ENCODE measurements at regions not wholly inside any gene's neighbourhood (a gene's known extent, or its start where the extent isn't known, plus 50 kb on each side); places are given as distances from the start of the nearest gene placed in this dataset.
"Not testable (repeated sequence)": the region's sequence is repeated elsewhere in the genome, so short reads cannot be mapped to it uniquely, and the experiment has no call there.

DNA sequence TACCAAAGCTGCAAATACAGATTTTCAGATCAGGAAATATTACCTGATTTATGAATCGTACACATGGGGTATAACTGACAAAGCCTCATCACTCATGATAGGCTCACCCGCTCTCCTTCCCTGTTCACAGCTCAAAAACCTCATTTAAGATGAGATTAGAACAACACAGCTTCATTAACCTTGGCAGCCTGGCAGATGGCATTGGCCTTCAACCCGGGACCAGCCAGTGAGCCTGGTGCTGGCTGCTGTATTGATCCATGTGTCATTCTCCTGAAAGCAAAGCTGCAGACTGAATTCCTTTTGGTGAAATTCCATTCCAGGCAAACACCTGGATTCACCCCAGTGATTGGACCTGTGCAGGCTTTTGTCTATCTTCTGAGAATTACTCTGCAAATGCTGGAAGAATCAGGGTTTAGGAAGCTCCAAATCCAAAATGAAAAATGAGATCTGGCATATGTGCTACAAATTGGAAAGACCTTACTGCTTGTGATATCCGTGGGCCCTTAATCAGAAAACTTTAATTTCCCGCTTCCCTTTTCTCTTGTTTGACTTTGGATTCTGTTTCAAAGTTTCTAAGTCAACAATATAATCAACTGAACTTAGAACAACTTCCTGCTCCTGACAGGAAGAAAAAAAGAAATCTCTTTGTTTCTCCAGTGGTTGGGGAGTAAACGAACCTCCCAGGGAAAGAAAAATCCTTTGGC, 189.1 kb upstream of the KBTBD8 start:
- DNase-seq (ENCODE audit: low spot score) = no peak

DNA sequence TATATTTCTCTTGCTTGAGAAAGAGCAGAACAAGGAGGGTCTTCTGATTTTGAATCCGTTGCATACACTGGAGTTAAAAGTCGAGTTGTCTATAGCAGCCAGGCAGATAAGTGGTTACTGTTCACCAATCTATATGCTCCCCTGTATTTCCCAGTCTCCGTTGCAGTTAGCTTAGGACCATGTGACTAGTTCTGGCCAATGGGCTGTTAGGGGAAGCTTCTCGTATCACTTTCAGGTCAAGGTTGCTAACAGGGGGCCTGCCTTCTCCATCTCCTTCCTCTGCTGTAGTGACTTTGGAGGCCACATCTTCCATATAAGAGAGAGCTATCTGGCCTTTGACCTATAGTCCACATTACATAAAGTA, 188.5 kb upstream of the KBTBD8 start:
- DNase-seq (ENCODE audit: low spot score) = no peak

DNA sequence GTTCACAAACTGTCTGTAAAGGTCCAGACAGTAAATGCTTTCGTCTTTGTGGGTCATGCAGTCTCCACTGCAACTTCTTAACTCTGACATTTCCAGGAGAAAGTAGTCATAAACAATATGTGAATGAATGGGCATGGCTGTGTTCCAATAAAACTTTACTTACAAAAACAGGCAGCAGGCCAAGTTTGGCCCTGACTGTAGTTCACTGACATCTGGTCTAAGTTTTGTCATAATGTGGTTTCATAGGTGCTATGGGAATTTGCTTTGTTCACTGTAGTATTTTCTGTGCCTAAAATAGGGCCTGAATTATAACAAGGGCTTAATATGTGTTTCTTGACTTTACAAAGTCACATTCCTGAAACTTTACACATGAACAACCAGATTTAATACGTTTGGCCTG, 186.0 kb upstream of the KBTBD8 start:
- DNase-seq (ENCODE audit: low spot score) = no peak

DNA sequence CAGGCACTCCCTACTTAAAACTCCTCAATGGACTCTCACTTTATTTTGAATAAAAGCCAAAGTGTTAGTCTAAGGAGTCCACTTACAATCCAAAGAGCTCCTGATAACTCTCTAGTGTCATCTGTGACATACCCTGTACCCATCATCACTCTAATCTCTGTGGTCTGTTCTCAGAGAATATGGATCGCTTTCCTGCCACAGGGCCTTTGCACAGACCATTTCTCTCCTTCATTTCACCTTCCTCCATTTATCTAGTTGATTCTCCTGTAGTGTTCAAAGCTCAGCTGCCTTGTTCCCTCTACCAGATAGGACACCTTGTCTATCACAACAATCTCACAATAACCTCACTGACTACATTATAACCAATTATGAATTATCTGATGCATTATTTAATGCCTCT, 185.4 kb upstream of the KBTBD8 start:
- DNase-seq (ENCODE audit: low spot score) = no peak

DNA sequence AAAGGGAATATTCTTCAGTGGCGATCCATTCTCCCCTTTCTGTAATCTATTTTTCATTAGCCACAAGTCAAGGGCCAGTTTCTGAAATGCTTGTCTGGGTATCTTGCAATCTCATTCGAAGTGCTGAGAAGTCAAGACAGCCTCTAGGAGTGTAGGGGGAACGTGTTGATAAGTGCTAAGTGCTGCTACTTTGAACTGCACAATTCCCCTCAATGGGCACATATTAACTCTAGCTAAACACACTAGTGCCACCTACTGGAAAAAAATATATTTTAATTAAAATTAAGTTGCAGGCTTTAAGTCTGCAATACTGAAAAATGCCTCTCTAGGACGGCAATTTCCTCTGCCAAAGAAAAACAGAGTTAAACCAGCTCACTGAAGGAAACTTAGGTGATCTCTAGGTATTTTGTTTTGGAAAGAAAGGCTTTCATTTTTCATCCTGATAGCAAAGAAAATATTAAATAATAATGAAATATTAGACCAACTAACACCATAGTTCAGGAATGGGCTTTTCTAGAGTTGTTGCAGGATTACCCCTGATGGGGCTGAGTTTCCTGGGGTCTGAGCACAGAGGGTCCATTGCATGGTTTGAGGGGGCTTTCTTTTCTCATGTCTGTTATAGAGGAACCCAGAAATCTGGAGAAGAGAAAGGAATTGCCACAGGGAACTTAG, 181.9 kb upstream of the KBTBD8 start:
- DNase-seq (ENCODE audit: low spot score) = peak; percentile 44

DNA sequence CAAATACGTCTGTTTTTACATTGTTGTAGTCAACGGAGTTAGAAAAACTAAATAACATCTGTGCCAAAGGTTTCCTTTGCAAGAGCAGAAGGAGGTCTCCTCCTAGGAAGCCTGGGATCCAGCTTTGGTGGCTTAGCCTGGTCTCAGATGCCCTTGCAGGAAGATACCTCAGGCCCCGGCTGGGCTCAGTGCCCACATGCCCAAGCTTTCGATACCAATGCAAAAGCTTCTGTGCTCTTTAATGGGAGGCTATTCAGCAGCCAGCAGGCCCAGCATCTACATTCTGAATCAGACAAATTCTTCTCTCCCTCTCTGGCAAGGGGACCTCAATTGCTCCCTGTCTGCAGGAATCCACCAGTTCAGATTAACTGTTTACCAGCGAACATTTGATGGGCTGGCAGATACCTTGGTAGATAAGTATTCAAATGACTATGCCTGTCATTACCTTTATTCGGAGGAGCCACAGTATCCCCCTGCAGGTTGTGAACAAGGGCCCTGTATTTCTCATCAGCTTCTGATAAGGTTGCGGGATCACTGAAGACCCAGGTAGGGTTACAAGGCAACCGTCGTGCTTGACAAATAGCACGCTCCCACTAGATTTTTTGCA, 180.1 kb upstream of the KBTBD8 start:
- no peak for DNase-seq (ENCODE audit: low spot score)

DNA sequence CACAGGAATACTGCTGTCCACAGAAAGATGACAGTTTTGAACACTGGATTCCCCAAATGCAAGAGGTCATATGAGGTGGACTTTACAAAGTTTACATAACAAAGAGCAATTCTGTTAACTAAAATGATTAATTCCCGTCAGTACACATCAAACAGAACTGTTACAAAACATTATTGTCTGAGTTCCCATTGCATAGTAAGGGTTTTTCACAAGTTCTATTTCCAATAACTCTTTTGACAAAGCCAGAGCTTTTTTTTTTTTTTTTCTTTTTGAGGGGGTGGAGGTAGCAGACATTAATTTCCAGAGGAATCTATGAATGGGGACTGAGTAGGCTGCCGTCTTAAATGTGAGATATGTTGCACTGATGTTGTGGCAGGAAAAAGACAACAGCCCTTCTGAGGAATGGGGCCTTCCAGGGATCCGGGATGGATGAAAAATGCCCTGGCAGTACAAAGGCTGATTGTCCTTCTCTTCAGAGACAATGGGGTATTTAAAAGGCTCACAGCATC, 178.1 kb upstream of the KBTBD8 start:
- DNase-seq (ENCODE audit: low spot score) = no peak

DNA sequence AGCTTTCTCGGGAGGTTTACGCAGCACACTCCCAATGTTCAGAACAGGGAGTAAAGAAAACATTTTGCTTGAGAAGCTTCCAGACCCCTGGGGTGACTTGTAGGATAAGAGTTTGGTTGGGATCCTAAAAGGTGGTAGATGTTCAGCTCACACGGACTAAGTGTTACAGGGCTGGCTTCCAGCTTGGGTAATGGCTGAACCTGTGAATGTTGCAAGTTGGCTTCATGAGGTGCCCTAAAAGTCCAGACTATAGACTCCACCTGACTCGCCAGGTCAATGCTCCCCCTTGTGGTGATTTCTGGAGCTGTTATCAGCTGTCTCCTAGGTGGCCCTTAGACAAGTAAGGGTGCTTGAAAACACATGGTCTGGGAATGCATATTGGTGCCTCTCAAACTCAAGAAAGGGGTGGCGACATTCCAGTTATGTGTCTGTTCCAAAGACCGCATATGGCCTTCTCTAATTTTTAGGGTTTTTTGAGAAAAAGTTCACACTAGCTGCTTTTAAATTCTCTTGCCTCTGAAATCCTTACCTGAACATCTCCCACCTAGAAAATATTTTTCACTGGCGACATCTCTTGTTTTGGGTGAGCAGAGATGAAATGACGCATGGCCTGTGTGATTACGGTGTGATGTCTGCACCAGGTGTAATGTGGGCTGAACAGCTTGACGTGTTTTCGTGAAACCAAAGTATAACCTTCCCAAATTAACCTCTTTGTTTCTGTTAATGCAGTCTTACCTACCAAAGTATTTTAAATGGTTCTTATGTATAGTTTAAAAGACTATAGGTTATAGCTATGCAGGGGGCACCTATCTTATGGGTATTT, 175.7 kb upstream of the KBTBD8 start:
- peak; percentile 55 for DNase-seq (ENCODE audit: low spot score)

DNA sequence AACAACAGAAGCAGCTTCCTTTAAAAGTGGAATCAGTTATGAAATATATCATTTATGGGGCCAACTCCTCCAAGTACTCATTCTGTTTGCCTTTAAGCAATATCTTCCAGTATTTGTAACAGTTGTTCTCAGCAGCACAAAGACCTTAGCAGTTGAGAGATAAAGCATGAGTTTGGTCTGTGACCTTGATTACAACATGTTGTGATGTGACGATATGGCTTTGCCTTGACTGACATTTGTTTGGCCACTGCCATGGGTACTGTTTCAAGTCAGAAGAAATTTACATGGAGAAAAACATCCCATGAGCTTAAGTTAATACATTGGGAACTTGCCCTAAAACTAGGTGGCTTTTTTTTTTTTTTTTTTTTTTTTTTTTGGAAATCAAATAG, 175.1 kb upstream of the KBTBD8 start:
- no peak for DNase-seq (ENCODE audit: low spot score)

DNA sequence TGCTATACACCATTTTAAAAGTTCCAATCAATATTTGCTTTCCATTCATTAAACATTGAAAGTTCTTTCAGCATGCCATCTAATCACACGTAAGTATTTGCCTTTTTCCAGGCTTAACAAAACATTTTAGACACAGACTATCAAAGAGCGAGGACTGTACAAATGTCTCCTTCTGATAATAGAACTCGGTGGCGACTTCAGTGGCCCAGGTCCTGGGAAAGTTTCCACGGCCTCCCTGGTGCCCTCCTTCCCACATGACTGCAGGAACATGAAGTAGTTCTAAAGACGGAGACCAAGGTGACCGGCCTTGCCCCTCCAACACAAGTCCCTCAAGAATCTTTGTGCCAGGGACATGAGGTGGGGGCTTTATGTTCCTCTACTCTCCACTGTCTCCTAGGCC, 174.6 kb upstream of the KBTBD8 start:
- no peak for DNase-seq (ENCODE audit: low spot score)

DNA sequence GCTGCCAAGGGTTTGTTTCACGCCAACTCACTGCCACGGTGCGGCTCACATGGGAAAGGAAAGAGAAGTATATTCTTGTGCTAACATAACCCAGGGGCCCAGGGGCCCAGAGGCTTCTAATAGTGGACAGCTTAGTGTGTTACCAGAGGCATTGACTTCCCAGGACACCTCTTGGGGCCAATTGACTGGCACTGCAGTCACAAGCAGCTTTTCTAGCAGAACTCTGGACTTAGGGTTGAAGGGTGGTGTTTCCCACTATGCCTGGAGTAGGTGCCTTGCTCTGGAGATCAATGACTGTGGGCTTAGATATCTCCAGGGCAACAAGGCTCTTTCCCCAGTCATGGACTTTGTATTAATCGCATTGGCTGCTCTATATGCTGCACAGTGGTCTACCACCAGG, 172.7 kb upstream of the KBTBD8 start:
- DNase-seq (ENCODE audit: low spot score) = no peak

DNA sequence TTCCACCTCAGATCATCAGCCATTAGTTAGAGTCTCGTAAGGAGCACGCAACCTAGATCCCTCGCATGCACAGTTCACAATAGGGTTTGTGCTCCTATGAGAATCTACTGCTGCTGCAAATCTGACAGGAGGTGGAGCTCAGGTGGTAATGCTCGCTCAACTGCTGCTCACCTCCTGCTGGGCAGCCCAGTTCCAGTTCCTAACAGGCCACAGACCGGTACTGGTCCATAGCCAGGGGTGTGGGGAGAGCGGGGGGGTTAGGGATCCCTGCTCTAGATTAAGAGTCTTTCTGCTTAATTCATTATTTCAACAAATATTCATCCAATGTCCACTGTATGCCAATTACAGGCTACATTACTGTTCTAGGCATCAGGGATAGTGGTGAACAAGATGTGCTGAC, 170.4 kb upstream of the KBTBD8 start:
- no peak for DNase-seq (ENCODE audit: low spot score)

DNA sequence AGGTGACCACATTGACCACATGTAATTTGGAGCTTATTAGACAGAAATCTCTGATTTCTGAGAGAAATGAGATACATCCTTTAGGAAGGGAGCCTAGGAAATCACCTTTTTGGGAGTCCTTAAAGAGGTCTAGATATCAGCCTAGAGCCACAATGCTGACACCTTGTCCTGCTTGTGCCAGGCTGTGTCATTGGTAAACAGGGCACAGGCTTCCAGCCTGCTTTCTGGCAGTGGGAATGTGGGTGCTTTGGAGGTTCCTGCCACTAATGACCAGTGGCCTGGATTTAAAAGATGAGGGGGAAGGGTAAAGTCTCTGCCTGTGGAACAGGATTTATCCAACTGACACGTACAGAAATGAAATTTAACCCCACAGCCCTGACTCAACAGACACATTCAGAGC, 169.8 kb upstream of the KBTBD8 start:
- DNase-seq (ENCODE audit: low spot score) = no peak

DNA sequence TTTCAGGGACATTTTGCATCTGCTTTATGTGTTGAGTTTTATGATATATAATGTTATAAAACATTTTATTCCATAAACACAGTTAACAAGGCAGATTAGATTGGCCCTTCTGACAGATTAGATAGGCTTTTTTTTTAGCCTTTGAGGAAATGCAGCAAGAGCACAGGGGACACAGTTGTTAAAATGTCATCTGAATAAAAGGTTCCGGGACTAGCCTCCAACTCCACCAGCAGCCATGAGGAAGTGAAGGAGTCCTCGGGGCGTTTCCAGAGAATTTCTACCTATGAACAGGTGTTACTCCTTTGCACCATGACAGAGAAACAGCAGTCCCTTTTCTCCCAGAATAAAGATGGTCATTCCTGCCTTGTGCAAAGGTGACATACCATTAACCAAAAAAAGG, 167.8 kb upstream of the KBTBD8 start:
- no peak for DNase-seq (ENCODE audit: low spot score)

DNA sequence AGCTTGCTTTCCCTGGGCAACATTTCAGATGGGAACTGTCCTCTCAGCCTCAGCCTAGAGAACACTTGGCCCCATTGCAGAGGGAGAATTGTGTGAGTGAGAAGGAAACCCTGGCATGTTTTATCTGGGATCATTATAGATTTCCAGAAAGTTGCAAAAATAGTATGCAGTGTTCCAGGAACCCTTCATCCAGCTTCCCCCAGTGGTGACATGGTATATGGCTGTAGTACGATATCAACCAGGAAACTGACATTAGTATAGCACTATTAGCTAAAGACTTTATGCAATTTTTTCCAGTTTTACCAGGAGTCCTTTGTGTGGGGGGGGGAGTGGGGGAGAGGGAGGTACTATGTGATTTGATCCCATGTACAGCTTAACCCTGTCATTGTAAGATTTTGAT, 166.2 kb upstream of the KBTBD8 start:
- no peak for DNase-seq (ENCODE audit: low spot score)

DNA sequence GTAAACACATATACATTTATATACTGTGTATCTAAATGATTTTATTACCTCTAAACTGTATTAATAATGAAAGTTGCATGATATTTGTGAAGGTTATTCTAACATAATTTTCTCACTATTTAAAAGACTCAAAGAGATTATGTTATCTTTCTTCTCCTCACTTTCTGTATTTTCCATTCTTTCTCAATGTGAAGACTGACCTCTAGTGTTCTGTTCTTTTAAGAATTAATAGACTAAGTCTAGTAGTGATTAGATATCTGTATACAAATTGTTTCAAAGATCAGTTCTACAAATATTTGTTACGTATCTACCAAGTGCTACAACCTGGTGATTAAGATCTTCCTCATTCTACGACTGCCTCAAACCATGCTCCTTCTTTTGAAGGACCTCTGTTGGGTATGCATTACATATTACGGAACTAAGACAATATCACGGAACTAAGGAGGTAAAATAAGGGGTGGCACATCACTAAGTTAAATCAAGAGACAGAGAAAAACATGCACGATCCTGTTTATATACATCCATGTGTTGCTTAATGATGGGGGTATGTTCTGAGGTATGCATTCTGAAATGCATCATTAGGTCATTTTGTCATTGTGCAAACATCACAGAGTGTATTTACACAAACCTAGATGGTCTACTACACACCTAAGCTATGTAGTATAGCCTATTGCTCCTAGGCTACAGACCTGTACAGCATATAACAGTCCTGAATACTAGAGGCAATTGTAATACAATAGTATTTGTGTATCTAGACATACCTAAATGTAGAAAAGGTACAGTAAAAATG, 161.5 kb upstream of the KBTBD8 start:
- DNase-seq (ENCODE audit: low spot score) = no peak

DNA sequence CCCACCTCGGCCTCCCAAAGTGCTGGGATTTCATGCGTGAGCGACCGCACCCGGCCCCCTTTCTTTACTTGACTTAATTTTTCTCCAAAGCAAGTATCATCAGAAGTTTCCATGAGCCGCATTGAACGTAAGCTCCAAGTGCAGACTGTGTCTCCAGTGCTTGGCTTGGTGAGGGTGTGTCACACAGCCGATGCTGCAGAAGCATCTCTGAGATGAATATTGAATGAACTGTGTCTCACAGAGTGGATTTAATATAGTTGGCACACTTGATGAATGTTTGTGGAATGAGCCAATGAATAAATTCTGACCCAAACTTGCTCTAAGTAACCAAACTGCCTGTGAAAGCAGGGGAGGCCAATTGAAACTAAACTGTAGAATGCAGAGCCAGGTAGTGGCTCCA, 159.4 kb upstream of the KBTBD8 start:
- DNase-seq (ENCODE audit: low spot score) = no peak

DNA sequence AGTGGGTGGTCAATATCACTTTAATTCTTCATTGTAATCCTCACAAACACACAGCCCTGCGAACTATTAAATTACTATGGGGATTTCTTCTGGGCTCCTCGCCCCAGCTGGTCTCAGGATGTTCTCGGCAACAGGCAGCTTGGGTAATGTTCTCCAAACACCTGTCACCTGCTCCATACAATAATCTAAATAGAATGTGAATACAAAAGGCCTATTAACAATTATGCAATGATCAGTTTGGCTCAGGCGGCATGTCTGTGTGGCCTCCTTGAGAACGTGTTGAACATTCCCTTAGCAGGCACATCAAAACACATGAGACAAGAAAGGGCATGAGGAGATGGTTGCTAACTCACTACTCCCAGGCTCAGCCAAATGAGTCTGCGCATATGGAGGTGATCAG, 158.6 kb upstream of the KBTBD8 start:
- DNase-seq (ENCODE audit: low spot score) = no peak

DNA sequence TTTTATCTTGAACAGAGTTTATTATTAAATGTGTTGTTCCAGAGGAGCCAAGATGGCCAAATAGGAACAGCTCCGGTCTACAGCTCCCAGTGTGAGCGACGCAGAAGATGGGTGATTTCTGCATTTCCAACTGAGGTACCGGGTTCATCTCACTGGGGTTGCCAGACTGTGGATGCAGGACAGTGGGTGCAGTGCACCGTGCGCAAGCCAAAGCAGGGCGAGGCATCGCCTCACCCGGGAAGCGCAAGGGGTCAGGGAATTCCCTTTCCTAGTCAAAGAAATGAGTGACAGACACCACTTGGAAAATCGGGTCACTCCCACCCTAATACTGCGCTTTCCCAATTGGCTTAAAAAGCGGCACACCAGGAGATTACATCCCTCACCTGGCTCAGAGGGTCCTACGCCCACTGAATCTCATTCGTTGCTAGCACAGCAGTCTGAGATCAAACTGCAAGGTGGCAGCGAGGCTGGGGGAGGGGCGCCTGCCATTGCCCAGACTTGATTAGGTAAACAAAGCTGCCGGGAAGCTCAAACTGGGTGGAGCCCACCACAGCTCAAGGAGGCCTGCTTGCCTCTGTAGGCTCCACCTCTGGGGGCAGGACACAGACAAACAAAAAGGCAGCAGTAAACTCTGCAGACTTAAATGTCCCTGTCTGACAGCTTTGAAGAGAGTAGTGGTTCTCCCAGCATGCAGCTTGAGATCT, 155.2 kb upstream of the KBTBD8 start:
- not testable (repeated sequence) for DNase-seq (ENCODE audit: low spot score)

DNA sequence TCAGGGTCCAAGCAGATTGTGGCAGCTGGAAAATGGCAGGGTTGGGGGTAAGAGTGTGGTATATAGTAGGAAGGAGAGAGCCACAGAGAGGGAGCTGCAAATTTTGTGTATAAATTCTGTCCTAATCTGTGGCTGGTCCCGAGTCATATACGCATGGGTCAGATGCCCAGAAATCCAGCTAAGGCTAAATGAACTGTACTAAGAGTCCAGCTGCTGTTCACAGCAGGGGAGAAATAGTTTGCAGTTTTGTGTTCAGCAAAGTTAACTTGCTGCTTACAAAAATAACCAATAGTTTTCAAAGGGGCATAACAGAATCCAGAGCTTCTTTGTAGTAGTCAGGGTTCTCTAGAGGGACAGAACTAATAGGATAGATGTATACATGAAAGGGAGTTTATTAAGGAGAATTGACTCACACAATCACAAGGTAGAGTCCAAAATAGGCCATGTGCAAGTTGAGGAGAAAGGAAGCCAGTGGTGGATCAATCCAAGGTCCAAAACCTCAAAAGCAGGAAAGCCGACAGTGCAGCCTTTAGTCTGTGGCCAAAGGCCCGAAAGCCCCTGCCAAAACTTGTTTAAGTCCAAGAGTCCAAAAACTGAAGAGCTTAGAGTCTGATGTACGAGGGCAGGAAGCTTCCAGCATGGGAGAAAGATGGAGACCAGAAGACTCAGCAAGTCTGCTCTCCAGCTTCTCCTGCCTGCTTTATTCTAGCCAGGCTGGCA, 146.1 kb upstream of the KBTBD8 start:
- no peak for DNase-seq (ENCODE audit: low spot score)

Measured in hematopoietic multipotent progenitor cell treated with erythropoietin and hydrocortisone succinate and interleukin-3 and kit ligand, for 17 days (in vitro differentiated cells).